Stimulated activated CD8-positive, alpha-beta memory T cell treated with anti-CD3 and anti-CD28 coated beads, Interleukin-15, amount 100 ng/mL, for 48 hours (primary cell): ENCODE measurements at regions not wholly inside any gene's neighbourhood (a gene's known extent, or its start where the extent isn't known, plus 50 kb on each side); places are given as distances from the start of the nearest gene placed in this dataset.

Experiments used
- DNase-seq, 2 donors: peaks; one replicate each; pipeline ENCODE4 v3.0.0-alpha.2; 2020; ENCODE audit warnings: low read depth in 2 of 2

GRCh38 chr1:87820668-87821334 lies 492.1 kb downstream of the LMO4 start:
- DNase-seq = no peak

GRCh38 chr1:87821335-87821697 lies 492.6 kb downstream of the LMO4 start:
- no peak for DNase-seq

GRCh38 chr1:87826681-87827251 lies 498.1 kb downstream of the LMO4 start:
- no peak for DNase-seq

GRCh38 chr1:87829360-87829759 lies 500.7 kb downstream of the LMO4 start:
- DNase-seq = no peak

GRCh38 chr1:87830432-87830978 lies 501.8 kb downstream of the LMO4 start:
- DNase-seq = no peak

GRCh38 chr1:87833166-87833565 lies 504.5 kb downstream of the LMO4 start:
- DNase-seq = no peak

- no peak for DNase-seq
Observed at GRCh38 chr1:87834151-87834550, 505.5 kb downstream of the LMO4 start.

GRCh38 chr1:87834941-87835340 lies 506.3 kb downstream of the LMO4 start:
- DNase-seq = no peak

- no peak for DNase-seq
Observed at GRCh38 chr1:87840767-87841166, 512.1 kb downstream of the LMO4 start.

GRCh38 chr1:87841332-87841731 lies 512.7 kb downstream of the LMO4 start:
- DNase-seq = no peak

- DNase-seq = no peak
Observed at GRCh38 chr1:87842156-87842555, 513.5 kb downstream of the LMO4 start.

GRCh38 chr1:87844251-87844650 lies 515.6 kb downstream of the LMO4 start:
- no peak for DNase-seq

- no peak for DNase-seq
Observed at GRCh38 chr1:87851490-87851889, 522.8 kb downstream of the LMO4 start.

GRCh38 chr1:87852410-87853161 lies 523.9 kb downstream of the LMO4 start:
- DNase-seq = no peak

- DNase-seq = no peak
Observed at GRCh38 chr1:87853576-87854351, 525.1 kb downstream of the LMO4 start.

- no peak for DNase-seq
Observed at GRCh38 chr1:87863317-87863716, 534.6 kb downstream of the LMO4 start.

- no peak for DNase-seq
Observed at GRCh38 chr1:87864676-87865075, 536.0 kb downstream of the LMO4 start.

GRCh38 chr1:87866416-87866815 lies 537.7 kb downstream of the LMO4 start:
- no peak for DNase-seq

GRCh38 chr1:87867626-87868025 lies 538.9 kb downstream of the LMO4 start:
- DNase-seq = no peak

- DNase-seq = no peak
Observed at GRCh38 chr1:87869567-87869966, 540.9 kb downstream of the LMO4 start.

- no peak for DNase-seq
Observed at GRCh38 chr1:87872189-87872588, 543.5 kb downstream of the LMO4 start.

- no peak for DNase-seq
Observed at GRCh38 chr1:87872692-87873091, 544.0 kb downstream of the LMO4 start.
